ENCODE measurements at regions not wholly inside any gene's neighbourhood (a gene's known extent, or its start where the extent isn't known, plus 50 kb on each side); places are given as distances from the start of the nearest gene placed in this dataset.

DNA sequence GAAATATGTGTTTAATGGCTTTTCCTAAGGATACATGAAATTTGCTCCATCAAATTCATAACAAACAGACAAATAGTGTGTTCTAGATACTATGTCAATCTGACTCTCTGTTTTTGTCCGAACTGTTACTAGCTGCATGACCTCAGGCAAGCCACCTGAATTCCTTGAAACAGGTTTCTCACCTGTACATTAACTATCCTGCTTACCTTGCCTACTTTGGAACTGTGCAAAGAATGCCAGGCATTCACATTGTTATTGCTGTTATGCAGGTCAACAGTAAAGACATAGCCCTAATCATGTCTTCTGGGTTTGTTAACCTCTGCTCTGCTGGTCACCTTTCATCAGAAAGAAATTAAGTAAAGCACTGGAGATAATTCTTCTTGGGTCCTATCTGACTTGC, 1283.9 kb upstream of the CELF2 start:
- DNase-seq, result no peak

DNA sequence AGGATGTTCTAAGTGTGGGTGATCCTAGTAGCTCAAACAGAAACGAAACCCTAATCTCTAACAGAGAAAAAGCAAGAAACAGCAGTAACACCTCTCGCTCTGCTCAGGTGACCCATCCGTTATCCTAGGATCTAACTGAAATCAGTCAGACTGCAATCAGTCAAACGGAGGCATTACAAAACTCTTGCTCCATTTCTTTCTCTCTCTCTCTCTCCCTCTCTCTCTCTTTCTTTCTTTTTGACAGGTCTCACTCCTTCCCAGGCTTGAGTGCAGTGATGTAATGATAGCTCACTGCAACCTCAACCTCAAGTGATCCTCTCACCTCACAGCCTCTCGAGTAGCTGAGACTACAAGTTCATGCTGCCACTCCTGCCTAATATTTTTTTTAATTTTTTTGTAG, 1283.5 kb upstream of the CELF2 start:
- no peak for DNase-seq

DNA sequence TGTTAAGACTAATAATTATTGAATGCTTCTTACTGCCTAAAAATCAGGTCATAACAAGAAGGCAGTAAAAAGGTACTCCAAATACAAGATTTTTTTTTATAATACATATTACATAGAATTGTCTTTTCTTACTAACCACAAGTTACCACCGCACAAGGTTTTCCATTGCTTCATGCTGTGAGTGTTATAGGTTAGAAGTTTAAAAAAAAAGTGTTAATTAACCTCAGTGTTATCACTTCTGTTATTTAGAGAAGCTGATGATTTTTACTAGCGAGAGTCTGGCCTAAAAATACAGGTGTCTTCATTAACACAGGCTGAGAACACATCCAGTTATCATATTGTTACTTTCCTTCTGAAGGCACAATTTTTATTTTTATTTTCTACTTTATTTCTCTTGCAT, 1281.9 kb upstream of the CELF2 start:
- no peak for DNase-seq

DNA sequence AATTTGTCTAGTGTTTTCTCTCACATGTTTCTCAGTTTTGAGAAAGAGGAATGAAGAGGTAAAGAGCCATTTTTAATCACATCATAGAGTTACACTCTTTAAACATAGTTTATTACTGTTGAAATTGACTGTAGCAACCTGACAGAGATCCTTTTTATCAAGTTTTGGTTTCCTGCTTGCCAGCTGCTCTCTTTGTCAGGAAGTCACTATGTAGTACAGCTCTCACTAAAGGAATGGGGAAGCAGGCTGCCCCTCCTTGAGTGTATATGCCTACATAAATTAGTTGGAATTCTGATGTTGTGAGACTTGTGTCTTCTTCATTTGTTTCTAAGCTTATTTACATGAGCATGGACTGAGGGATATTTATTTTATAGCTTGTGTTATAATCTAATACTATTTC, 1274.0 kb upstream of the CELF2 start:
- DNase-seq, result no peak

DNA sequence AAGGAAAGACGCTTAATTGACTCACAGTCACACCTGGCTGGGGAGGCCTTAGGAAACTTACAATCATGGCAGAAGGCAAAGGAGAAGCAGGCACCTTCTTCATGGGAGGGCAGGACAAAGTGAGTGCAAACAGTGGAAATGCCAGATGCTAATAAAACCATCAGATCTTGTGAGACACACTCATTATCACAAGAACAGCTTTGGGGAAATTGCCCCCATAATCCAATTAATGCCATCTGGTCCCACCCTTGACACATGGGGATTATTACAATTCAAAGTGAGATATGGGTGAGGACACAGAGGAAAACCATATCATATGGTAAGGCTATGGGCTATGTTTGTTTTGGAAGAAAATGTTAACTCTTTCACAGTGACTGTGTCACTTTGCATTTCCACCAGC, 1272.5 kb upstream of the CELF2 start:
- DNase-seq, result no peak

DNA sequence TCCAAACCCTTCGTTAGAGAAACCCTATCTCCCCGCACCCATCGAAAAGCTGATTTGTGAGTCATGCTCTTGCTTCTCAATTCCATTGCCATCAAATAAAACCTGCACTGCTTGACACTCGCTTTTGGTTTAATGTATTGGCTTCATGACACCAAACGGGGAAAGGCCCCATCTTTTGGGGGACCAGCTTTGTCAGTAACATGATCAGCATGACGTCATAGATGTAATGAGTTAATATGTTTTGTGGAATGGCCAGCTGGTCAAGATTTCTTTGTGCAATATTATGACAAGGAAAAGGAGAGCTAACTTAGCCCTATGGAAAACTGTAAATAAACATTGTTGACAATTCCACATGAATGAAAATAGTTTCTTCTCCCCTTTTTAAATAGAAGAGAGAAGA, 1260.5 kb upstream of the CELF2 start:
- DNase-seq, result no peak

DNA sequence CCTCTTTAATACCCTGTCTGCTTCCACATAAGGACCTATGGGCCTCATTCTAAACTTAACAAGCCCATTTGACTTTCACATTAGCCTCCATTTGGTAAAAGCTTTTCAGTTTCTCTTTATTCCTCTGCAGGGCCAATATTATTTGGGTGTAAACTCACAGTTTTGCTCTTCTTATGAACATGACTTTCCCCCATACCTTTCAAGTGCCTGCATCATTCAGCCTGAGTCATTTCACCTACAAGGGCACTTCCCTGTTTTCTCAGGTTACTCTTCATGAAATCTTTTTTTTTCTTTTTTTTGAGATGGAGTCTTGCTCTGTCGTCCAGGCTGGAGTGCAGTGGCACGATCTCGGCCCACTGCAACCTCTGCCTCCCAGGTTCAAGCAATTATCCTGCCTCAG, 1258.1 kb upstream of the CELF2 start:
- DNase-seq, result no peak

DNA sequence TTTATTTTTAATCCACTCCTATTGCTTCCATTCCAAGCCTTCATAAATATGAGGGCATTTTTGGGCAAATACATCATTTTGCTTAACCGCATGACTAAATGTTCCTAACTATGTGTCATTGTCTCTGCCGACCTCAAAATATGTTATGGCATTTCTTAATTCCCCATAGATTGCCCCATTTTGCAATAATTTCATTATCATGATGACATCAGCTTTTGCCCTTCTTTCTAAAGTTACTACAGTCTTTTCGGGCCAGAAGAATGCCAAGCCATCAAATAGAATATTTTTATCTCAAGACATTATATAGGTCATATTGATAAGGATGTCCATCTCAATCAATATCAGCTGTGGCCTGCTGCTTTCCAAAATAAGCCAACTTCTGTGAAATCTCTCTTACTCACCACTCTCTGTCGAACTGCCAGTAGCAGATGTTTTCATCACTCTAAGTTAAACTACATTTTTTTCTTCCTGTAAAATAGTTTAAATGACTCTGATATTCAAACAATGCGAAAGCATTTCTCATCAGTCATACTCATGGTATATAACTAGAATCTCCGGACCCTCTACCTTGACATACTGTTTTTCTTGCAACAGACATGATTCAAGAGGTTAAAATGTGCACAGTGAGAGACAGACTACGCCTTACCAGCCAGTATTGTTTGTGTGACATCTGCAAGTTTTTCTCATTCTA, 1254.6 kb upstream of the CELF2 start:
- no peak for DNase-seq

DNA sequence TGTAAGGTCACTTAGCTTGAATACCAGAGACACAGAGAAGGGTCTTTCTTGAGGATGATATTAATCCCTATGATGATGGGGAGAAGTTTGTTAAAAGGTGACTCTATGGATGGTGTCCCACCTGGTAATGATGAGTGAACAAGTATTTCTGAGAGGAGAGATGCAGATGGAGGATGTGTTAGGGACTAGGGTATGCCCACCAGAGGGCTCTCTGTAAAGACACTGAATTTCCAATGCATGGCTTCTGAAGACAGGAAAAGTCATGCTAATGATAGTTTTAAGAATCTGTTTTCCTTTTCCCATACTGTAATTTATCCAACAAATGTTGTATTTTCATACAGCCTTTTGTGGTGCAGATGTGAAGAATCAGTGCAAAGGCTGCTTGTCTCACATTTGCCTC, 1250.9 kb upstream of the CELF2 start:
- no peak for DNase-seq

DNA sequence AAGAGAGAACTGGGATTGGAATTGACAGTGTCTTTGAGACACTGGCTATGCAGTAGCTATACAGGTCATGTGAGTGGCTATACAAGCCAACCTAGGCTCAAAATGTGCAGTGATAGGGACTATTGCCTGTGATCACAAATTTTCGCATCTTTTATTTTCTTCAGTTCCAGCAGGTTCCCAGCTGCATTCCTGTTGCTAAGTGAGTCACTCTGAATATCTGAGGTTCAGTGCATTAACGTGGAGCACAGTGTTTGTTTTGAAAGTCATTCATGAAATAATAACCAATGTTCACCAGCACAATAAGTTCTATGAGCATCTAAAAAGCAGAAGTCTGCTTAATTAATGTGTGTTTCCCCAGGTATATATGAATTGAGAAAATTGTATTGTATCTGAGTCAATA, 1236.0 kb upstream of the CELF2 start:
- no peak for DNase-seq

DNA sequence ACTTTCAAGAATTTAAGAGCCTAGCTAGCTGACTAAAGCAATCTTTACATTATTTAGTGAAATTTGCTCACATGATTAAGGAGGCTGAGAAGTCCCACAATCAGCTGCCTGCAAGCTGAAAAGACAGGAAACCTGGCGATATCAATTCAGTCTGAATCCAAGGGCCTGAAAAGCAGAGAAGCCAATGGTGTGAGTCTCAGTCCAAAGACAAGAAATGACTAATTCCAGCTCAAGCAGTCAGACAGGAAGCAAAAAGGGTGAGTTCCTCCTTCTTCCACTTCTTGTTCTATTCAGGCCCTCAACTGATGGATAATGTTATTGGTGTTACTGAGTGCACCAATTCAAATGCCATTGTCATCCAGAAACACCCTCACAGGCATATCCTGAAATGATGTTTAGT, 1231.6 kb upstream of the CELF2 start:
- no peak for DNase-seq

DNA sequence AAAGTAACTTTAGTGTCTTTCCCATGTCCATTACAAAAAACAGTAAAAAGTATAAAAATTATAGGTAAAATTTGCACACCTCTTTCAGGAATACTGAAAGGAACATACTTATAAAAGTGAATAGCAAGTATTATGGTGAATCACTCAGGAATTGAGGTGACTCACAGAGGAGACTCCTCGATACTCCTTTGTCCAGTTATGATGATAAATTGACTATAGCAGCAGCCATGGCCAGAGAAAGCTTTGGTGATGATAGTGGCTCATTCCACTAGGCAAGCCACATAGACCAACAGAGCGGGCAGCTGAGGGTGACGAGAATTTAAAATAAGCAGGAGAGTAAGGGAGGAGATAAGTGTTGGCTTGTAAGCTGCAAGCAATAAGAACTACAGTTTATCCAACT, 1231.1 kb upstream of the CELF2 start:
- no peak for DNase-seq

DNA sequence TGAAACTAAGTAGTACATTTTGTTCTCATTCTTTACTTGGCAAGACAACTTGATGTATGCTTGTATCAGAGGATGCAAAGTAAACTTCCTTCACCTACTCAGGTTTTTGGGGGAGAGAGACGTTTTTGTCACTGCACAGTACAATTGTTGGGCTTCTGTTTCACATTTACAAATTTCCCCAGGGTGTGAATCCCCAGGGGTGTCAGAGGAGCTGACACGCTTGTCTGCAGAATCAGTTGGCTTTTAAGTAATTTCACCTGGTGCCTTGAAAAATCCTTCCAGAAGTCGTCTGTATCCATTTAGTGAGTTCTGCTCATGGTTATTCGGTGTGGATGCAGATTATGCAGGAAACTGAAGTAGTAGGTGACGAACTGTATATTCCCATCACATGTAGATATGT, 1227.7 kb upstream of the CELF2 start:
- no peak for DNase-seq

DNA sequence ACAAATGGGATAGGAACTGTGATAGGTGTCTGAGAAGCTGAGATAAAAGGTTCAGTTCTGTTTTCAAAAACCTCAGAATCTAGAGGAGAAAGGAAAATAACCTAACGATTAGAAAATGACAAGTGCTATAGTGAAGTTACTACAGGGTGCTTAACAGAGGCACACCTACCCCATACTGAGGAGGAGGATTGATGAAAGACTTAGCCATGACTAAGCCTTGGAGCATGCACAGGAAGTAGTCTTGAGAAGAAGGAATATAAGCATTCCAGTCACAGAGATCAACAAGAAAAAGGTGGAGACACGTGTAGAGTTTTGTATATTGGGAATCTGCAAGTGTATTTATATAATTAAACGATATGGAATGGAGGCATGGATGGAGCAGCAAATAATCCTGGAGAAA, 1225.5 kb upstream of the CELF2 start:
- no peak for DNase-seq

DNA sequence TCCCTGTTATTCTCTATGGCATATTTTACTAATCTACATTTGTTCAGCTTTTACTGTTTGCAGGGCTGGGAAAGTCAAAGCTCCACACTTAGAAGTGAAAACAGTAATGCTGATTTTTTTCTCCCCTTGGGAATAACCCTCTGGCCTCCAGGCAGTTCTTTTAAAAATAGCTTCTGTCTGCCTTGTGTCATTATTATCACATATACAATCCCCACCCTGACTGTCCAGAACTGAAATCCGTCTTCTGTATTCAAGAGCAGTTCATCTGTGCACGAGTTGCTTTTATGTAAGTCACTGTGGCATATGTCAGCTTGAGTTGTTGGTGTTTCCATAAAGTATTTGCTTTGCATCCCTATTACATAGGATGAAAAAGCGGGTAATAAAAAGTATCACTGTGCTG, 1221.1 kb upstream of the CELF2 start:
- DNase-seq, result no peak

DNA sequence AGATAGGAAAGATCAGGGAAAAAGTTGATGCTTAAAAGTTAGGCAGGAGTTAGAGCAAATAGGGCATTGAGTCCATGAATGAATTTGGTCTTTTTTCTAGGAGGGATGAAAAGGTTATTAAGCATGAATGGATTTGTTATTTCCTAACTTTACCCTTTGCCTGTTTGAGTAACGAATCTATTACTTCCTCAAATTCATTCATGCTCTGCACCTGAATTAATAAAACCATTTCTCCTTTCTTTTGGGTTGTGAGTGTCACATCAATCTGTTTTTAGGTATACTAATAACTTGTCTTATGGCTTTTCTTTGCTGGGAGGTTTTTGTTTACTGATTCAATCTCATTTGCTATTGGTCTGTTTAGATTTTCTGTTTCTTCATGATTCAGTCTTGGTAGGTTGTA, 1217.7 kb upstream of the CELF2 start:
- no peak for DNase-seq

DNA sequence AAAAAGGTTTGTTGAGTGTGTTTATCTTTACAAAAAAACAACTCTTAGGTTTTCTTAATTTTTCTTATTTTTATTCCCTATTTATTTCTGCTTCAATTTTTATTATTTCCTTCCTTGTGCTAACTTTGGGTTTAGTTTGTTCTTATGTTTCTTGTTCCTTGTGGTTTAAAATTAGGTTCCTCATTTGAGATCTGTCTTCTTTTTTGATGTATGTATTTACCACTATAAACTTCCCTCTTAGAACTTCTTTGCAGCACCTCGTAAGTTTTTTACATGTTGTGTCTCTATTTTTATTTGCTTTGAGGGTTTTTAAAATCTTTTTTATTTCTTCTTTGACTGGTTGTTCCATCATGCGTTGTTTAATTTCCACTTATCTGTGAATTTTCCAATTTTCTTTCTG, 1217.1 kb upstream of the CELF2 start:
- DNase-seq, result no peak

DNA sequence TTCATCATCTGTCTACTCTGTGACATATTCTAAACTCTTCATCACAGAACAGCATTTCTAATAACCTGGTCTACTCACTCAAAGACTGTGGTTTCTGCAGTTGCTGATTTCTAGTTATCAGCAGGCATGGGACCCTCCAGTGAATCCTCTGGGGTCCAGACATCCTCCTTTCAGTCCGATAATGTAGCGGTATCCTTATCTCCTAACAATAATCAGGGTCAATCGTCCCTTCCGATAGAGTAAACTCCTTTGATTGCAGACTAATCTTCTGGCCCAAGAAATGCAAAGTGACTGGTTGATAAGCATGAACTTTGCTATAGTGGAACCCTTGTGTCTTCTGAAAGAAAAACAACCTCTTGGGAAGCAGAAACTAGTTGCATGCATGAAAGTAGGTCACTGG, 1209.8 kb upstream of the CELF2 start:
- no peak for DNase-seq

DNA sequence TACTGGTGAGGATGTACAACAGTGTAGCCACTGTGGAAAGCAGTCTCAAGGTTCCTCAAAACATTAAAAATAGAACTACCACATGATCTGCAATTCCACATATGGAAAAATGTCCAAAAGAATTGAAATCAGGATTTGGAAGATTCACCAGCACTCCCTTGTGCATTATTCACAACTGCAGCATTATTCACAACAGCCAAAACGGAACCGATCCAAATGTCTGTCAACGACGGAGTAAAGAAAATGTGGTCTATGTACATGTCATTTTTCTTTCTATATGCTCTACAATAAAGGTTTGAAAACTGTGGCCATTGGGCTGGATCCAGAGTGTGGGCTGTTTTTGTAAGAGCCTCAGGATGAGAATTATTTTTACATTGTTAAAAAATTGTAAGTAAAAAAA, 1206.1 kb upstream of the CELF2 start:
- no peak for DNase-seq

DNA sequence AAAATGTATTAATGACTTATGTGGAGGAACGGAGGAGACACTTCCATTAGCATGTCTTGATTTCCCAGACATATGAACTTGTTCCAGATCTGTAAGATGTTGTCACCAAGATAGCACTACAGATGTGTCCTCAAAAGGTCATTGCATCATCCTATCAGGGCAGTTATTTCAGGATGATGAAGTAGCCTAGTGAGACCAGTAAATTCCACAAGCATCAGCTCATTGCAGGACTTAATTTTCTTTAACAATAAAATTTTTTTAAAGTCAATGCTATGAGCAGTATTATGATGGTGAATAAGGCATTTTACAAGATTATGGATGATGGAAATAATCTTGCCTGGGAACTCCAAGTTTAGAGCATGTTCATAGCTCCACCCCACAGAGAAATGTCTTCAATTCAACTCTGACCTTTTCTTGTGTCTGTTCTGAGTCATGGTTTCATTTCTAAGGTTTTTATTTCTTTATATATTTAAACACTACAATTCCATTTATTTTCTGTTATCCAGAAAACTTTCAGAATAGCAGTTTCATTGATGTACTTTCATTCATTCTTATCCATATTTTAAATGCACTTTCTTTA, 1203.3 kb upstream of the CELF2 start:
- no peak for DNase-seq

DNA sequence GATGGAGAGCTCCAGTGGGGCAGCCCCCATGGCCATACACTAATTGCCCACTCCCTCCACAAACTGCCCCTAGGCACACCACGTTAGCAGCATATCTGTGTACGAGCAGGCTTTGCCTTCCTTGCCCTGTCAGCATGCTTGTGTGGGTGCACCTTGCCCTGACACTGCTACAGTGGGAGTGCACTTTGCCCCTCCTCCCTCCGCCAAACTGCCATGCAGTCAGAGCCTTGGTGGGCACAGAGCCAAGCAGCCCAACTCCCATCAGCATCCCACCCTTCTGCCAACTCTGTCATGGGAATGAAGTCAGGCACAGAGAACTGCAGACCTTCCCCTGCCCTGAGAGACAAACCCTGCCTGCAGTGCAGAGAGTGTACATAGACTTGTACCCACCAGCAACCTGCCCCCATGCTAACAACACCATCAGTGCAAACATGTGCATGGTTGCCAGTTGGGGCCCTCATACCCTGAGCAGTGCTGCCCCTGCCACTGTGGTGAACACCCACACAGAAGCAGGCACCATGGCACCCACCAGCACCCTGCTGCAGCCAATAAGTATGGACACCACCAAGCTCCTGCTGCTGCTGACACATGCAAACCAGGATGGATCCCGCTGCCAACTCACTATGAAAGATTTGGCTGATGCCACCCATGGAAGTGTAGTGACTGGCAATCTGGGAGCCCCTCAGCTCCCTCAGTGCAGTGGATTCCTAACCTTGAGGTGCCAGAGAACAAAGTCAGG, 1197.7 kb upstream of the CELF2 start:
- DNase-seq, result no peak

DNA sequence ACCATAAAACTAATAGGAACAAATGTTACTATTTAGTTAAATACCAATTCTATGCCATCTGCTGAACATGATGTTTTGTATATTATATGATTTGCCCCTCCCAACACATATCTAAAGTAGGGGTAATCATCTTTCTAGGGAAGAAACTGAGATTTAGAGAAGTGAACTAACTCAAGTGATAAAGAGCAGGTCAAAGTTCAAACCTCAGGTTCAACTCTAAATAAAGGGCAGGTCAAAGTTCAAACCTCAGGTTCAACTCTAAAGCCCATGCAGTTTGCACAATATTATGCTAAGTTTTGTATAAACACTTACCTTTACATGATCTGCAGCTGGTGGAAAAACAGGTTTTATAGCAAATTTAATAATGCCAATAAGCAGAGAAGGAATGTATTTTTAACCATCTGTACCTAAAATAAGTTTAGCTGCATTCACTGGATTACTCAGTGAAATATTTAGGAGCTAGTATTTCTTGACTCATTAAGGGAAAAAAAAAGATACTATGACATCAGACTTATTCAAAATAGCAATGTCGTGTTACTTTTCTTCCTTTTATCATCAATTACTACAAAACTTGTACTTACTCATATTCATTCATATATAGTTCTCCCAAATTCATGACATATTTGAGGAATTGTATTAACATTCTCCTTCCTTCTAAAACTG, 1194.3 kb upstream of the CELF2 start:
- DNase-seq, result no peak

DNA sequence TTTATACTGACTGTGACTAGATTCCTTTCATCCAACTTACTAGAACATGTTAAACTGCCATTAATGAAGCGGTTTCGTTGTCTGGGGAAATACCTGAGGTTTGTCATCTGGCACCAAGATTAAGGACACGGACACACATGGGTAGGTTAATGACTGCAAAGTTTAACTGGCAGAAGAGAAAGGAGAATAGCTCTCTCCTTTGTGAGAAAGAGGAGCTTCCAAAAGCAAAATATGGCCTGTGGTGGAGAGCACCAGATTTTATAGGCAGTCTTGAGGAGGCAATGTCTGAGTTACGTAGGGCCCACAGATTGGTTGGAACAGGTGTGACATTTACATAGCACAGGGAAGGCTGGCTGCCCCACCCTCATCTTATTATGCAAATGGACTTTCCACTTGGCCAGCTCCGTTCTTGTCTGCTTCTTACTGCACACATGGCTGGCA, 1193.0 kb upstream of the CELF2 start:
- no peak for DNase-seq

DNA sequence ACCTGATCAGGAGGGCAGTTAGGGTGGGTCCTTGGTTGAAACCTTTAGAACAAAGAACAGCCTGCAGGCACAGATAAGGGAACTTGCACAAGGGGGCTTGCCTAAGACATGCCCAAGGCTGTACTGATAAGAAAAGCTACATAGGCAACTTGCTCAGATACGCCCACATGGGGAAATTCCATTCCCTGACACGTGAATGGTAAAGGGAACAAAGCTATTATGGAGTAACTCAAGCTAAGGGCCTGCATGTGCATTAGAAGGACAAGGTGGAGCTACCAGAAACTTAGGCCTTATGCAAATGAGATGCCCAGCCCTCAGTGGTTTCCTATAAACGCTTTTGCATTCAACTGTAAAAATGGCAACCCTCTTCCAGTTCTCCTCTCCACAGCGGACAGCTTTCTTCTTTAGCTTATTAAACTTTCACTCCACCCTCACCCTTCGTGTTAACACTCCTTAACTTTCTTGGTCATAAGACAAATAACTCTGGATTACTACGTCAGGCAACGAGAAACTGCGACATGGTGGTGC, 1192.1 kb upstream of the CELF2 start:
- DNase-seq, result no peak

All from CD4-positive, alpha-beta T cell treated with Interferon alpha-2 for 1 hour (primary cell).